Body of pancreas (tissue), 4 donors: ENCODE measurements at regions not wholly inside any gene's neighbourhood (a gene's known extent, or its start where the extent isn't known, plus 50 kb on each side); places are given as distances from the start of the nearest gene placed in this dataset.
"Not testable (repeated sequence)": the region's sequence is repeated elsewhere in the genome, so short reads cannot be mapped to it uniquely, and the experiment has no call there.

Experiments used
- ATAC-seq: fragments of 150-250 bp; one replicate; pipeline ENCODE4 v1.9.1; 2016
- DNase-seq, 4 donors: peaks; one replicate each; pipeline ENCODE4 v3.0.0-alpha.2; 2019
- H3K27ac ChIP-seq, 4 donors: fragments of 200-600 bp; sonication (generic); 1 replicate in 3 of 4; 2 replicates in 1 of 4; pipeline versions ENCODE4 v1.5.1 to v1.6.1; 2016 to 2019; ENCODE audit warnings: mild to moderate bottlenecking in 1 of 4, mixed read lengths in 1 of 4, moderate library complexity in 1 of 4
- H3K27me3 ChIP-seq, 2 donors: fragments of 200-600 bp; sonication (generic); one replicate each; pipeline ENCODE4 v1.6.0; 2016; ENCODE audit warnings: mild to moderate bottlenecking in 1 of 2
- H3K36me3 ChIP-seq, 2 donors: fragments of 200-600 bp; sonication (generic); replicated peaks in 1 of 2; 2 replicates each; pipeline ENCODE4 v1.5.1; 2016; ENCODE audit warnings: low read depth in 2 of 2; ENCODE audit not compliant: insufficient read depth in 1 of 2
- H3K4me1 ChIP-seq: fragments of 200-600 bp; sonication (generic); one replicate; pipeline ENCODE4 v1.6.0; 2016
- H3K4me3 ChIP-seq, 2 donors: fragments of 200-600 bp; sonication (generic); 1 replicate in 1 of 2; 2 replicates in 1 of 2; pipeline ENCODE4 v1.5.1; 2016 to 2019
- H3K9me3 ChIP-seq, 3 donors: fragments of 200-600 bp; sonication (generic); 1 replicate in 2 of 3; 2 replicates in 1 of 3; pipeline ENCODE4 v1.5.1; 2016
- POLR2A ChIP-seq, 3 donors: fragments of 450-650 bp; IDR thresholded peaks; one replicate each; pipeline ENCODE4 v1.6.1; 2016; ENCODE audit warnings: antibody characterized with exemption in 3 of 3, mild to moderate bottlenecking in 2 of 3
- WGBS, 2 donors: methylation state at CpG; one replicate each; pipeline ENCODE4 v1.1.5; 2017; 5-methylcytosine and 5-hydroxymethylcytosine counted together
- intact Hi-C: fragments of 100-400 bp; cut with DNase I; formaldehyde crosslinking; loops from one replicate; pipeline ENCODE4 v1.15.1; 2023
- TF ChIP-seq, protein P1 (sequence below), 7 experiments: fragments of 450-650 bp in 4 of 7; fragments of 200-600 bp in 3 of 7; sonication (generic) in 3 of 7; IDR thresholded peaks; one replicate each; pipeline ENCODE4 v1.5.1; 2016 to 2019; ENCODE audit warnings: antibody characterized with exemption in 7 of 7

DNA sequence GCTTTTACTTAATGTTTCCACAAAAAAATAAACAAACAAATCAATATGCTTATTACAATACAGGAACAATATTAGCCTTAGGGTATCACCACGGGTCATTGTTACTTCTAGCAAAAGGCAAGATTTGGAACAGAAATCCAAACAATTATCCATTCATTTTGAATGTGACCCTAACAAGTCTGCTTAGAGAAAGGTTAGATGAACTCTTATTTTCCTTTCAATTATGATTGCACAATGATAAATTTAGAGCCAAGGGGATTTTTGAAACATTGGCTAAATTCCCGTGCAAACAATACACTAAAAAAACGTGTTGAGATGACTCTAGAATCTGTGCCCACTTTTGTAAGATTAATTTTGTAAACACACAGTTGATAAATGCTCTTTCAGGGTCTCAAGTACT is 474.7 kb downstream of the PCDH7 start:
- intact Hi-C loops, result no loop called here
- no peaks in the 10 kb centered on the region for H3K27me3 ChIP-seq
- ATAC-seq (no peak), DNase-seq (no peak)
- H3K4me3 ChIP-seq, result no peak overlapping the region
- peaks cover 19% of the 10 kb centered on the region for H3K4me1 ChIP-seq
- no peak overlapping the region for H3K27ac ChIP-seq
- 22 to 32% methylated on average over 3 of the region's 3 CpGs for WGBS, 2 donors
- H3K9me3 ChIP-seq, result peaks cover 0 to 8% (median 0%) of the 10 kb centered on the region in 3 donors
- no peaks in the 10 kb centered on the region for H3K36me3 ChIP-seq
- TF ChIP-seq POLR2A (IDR thresholded peaks at IDR 0.05), result no peak
- TF ChIP-seq, protein P1, sequence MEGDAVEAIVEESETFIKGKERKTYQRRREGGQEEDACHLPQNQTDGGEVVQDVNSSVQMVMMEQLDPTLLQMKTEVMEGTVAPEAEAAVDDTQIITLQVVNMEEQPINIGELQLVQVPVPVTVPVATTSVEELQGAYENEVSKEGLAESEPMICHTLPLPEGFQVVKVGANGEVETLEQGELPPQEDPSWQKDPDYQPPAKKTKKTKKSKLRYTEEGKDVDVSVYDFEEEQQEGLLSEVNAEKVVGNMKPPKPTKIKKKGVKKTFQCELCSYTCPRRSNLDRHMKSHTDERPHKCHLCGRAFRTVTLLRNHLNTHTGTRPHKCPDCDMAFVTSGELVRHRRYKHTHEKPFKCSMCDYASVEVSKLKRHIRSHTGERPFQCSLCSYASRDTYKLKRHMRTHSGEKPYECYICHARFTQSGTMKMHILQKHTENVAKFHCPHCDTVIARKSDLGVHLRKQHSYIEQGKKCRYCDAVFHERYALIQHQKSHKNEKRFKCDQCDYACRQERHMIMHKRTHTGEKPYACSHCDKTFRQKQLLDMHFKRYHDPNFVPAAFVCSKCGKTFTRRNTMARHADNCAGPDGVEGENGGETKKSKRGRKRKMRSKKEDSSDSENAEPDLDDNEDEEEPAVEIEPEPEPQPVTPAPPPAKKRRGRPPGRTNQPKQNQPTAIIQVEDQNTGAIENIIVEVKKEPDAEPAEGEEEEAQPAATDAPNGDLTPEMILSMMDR (IDR thresholded peaks at IDR 0.05), result no peak

GRCh38 chr4:31199644-31200043 is 479.5 kb downstream of the PCDH7 start:
- Histone ChIP-seq H3K27me3 (no peaks in the 10 kb centered on the region), H3K27ac (no peak overlapping the region), H3K4me1 (peaks cover 4% of the 10 kb centered on the region), H3K36me3 (no peaks in the 10 kb centered on the region), H3K4me3 (no peak overlapping the region), H3K9me3 (peaks cover 0 to 9% (median 0%) of the 10 kb centered on the region in 3 donors)
- ATAC-seq (no peak), DNase-seq (no peak)
- TF ChIP-seq POLR2A (IDR thresholded peaks at IDR 0.05), result no peak
- TF ChIP-seq, protein P1 (IDR thresholded peaks at IDR 0.05), result no peak
- intact Hi-C loops, result no loop called here
- WGBS, 2 donors, result 83 to 84% methylated on average over 5 of the region's 5 CpGs

DNA sequence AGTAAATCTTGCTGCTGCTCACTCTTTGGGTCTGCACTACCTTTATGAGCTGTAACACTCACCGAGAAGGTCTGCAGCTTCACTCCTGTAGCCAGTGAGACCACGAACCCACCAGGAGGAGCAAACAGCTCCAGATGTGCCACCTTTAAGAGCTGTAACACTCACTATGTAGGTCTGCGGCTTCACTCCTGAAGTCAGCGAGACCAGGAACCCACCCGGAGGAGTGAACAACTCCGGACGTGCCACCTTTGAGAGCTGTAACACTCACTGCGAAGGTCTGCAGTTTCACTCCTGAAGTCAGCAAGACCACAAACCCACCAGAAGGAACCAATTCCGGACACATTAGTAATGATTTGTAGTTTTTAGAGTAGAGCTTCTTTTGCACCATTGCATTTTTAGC is 481.9 kb downstream of the PCDH7 start:
- 77 to 79% methylated on average over 9 of the region's 9 CpGs for WGBS, 2 donors
- DNase-seq, result not testable (repeated sequence)

DNA sequence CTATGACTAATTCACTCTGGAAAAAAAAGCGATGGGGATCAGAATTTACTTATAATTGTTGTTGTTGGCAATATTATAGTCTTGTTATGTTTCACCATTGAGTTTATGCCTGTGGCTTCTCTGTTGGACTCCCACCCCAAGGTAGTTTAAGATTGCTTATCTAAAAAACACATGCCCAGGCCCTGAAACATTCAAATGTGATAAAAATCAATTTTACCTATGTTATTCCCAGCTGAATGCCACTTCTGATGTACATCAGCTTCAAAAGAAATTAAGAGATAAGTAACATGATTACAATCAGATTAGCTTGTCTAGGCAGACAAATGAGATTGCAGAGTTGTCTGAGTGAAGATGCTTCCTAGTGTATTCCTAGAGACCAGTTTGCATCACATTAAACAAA is 484.7 kb downstream of the PCDH7 start:
- Histone ChIP-seq H3K4me1 (no peaks in the 10 kb centered on the region), H3K4me3 (no peak overlapping the region), H3K27me3 (no peaks in the 10 kb centered on the region), H3K9me3 (peaks cover 0 to under 1% (median 0%) of the 10 kb centered on the region in 3 donors), H3K36me3 (no peaks in the 10 kb centered on the region), H3K27ac (no peak overlapping the region)
- WGBS, 2 donors, result 72 to 73% methylated on average over 1 of the region's 1 CpG
- TF ChIP-seq, protein P1 (IDR thresholded peaks at IDR 0.05), result no peak
- TF ChIP-seq POLR2A (IDR thresholded peaks at IDR 0.05), result no peak
- intact Hi-C loops, result no loop called here
- DNase-seq (no peak), ATAC-seq (no peak)

More for the DNA sequence above, 481.9 kb downstream of the PCDH7 start:
- H3K27me3 ChIP-seq, H3K4me3 ChIP-seq, H3K27ac ChIP-seq, intact Hi-C loops, H3K36me3 ChIP-seq, H3K4me1 ChIP-seq, H3K9me3 ChIP-seq, ATAC-seq: not testable (repeated sequence)

- Histone ChIP-seq H3K4me1 (no peaks in the 10 kb centered on the region), H3K36me3 (no peaks in the 10 kb centered on the region), H3K27me3 (no peaks in the 10 kb centered on the region), H3K4me3 (no peak overlapping the region), H3K27ac (no peak overlapping the region), H3K9me3 (no peaks in the 10 kb centered on the region)
- TF ChIP-seq POLR2A (IDR thresholded peaks at IDR 0.05), result no peak
- TF ChIP-seq, protein P1 (IDR thresholded peaks at IDR 0.05), result no peak
- ATAC-seq, result no peak
- intact Hi-C loops, result no loop called here
- DNase-seq, result no peak
Observed at GRCh38 chr4:31220921-31221320, 500.8 kb downstream of the PCDH7 start.
